Tibial artery (tissue), 4 donors: ENCODE measurements at regions not wholly inside any gene's neighbourhood (a gene's known extent, or its start where the extent isn't known, plus 50 kb on each side); places are given as distances from the start of the nearest gene placed in this dataset.

Experiments
- DNase-seq, 2 donors: peaks; one replicate each; pipeline ENCODE4 v3.0.0-alpha.2; 2019
- H3K27ac ChIP-seq, 2 donors: fragments of 200-600 bp; sonication (generic) in 1 of 2; 1 replicate in 1 of 2; 2 replicates in 1 of 2; pipeline ENCODE4 v1.5.1; 2018 to 2019; ENCODE audit warnings: mild to moderate bottlenecking in 1 of 2
- H3K27me3 ChIP-seq, 2 donors: fragments of 200-600 bp; sonication (generic) in 1 of 2; one replicate each; pipeline versions ENCODE4 v1.5.1 to v1.6.0; 2016 to 2019
- H3K36me3 ChIP-seq, 3 donors: fragments of 200-600 bp; sonication (generic) in 2 of 3; one replicate each; pipeline ENCODE4 v1.5.1; 2016 to 2019; ENCODE audit warnings: mild to moderate bottlenecking in 2 of 3
- H3K4me1 ChIP-seq, 4 donors: fragments of 200-600 bp; sonication (generic) in 2 of 4; 1 replicate in 3 of 4; 2 replicates in 1 of 4; pipeline ENCODE4 v1.5.1; 2016 to 2019
- H3K4me3 ChIP-seq, 2 donors: fragments of 200-600 bp; sonication (generic) in 1 of 2; 1 replicate in 1 of 2; 2 replicates in 1 of 2; pipeline ENCODE4 v1.5.1; 2018 to 2019; ENCODE audit warnings: mild to moderate bottlenecking in 2 of 2
- H3K9me3 ChIP-seq, 3 donors: fragments of 200-600 bp; sonication (generic) in 1 of 3; one replicate each; pipeline ENCODE4 v1.5.1; 2016 to 2019
- CTCF ChIP-seq, 2 experiments: fragments of 200-600 bp in 1 of 2; fragments of 450-650 bp in 1 of 2; IDR thresholded peaks; one replicate each; pipeline ENCODE4 v1.5.1; 2017 to 2019; ENCODE audit warnings: antibody characterized with exemption in 2 of 2, mild to moderate bottlenecking in 1 of 2, moderate library complexity in 1 of 2
- intact Hi-C: fragments of 100-400 bp; cut with DNase I; formaldehyde crosslinking; loops from one replicate; pipeline ENCODE4 v1.15.0; 2023; ENCODE audit warnings: low total_unique reads

GRCh38 chr3:194951931-194952582 is 266.4 kb downstream of the FAM43A start:
- no peak overlapping the region for H3K27ac ChIP-seq
- H3K4me1 ChIP-seq = no peaks in the 10 kb centered on the region
- TF ChIP-seq CTCF (IDR thresholded peaks at IDR 0.05) = no peak
- DNase-seq = no peak
- intact Hi-C loops = no loop called here
- H3K4me3 ChIP-seq = no peak overlapping the region
- H3K9me3 ChIP-seq = no peaks in the 10 kb centered on the region
- H3K27me3 ChIP-seq = no peaks in the 10 kb centered on the region
- H3K36me3 ChIP-seq = no peaks in the 10 kb centered on the region

GRCh38 chr3:194952841-194953241 is 267.2 kb downstream of the FAM43A start:
- Histone ChIP-seq H3K27me3 (no peaks in the 10 kb centered on the region), H3K36me3 (no peaks in the 10 kb centered on the region), H3K9me3 (no peaks in the 10 kb centered on the region), H3K4me3 (no peak overlapping the region), H3K4me1 (no peaks in the 10 kb centered on the region), H3K27ac (no peak overlapping the region)
- TF ChIP-seq CTCF (IDR thresholded peaks at IDR 0.05) = no peak
- DNase-seq = no peak
- intact Hi-C loops = no loop called here

- no peak for TF ChIP-seq CTCF (IDR thresholded peaks at IDR 0.05)
- Histone ChIP-seq H3K36me3 (no peaks in the 10 kb centered on the region), H3K4me1 (no peaks in the 10 kb centered on the region), H3K27me3 (no peaks in the 10 kb centered on the region), H3K4me3 (no peak overlapping the region), H3K27ac (no peak overlapping the region), H3K9me3 (no peaks in the 10 kb centered on the region)
- DNase-seq = no peak
- intact Hi-C loops = no loop called here
Measured at GRCh38 chr3:194953291-194953690, 267.6 kb downstream of the FAM43A start.

GRCh38 chr3:194955546-194955945 is 269.9 kb downstream of the FAM43A start:
- H3K9me3 ChIP-seq = no peaks in the 10 kb centered on the region
- H3K36me3 ChIP-seq = no peaks in the 10 kb centered on the region
- H3K4me3 ChIP-seq = no peak overlapping the region
- intact Hi-C loops = no loop called here
- H3K4me1 ChIP-seq = no peaks in the 10 kb centered on the region
- peaks cover 0 to 4% of the 10 kb centered on the region in 2 donors for H3K27me3 ChIP-seq
- TF ChIP-seq CTCF (IDR thresholded peaks at IDR 0.05) = no peak
- no peak for DNase-seq
- H3K27ac ChIP-seq = no peak overlapping the region

GRCh38 chr3:194955979-194956696 is 270.5 kb downstream of the FAM43A start:
- Histone ChIP-seq H3K27ac (no peak overlapping the region), H3K36me3 (no peaks in the 10 kb centered on the region), H3K4me3 (no peak overlapping the region), H3K4me1 (no peaks in the 10 kb centered on the region), H3K27me3 (peaks cover 0 to 4% of the 10 kb centered on the region in 2 donors), H3K9me3 (no peaks in the 10 kb centered on the region)
- intact Hi-C loops = no loop called here
- TF ChIP-seq CTCF (IDR thresholded peaks at IDR 0.05) = no peak
- no peak for DNase-seq
